ENCODE measurements at regions not wholly inside any gene's neighbourhood (a gene's known extent, or its start where the extent isn't known, plus 50 kb on each side); places are given as distances from the start of the nearest gene placed in this dataset.
"Not testable (repeated sequence)": the region's sequence is repeated elsewhere in the genome, so short reads cannot be mapped to it uniquely, and the experiment has no call there.

- no peak for DNase-seq (ENCODE audit: low read depth)
Observed at GRCh38 chr5:158200619-158201018, 341.7 kb upstream of the CLINT1 start.

- no peak for DNase-seq (ENCODE audit: low read depth)
Observed at GRCh38 chr5:158198636-158199035, 339.7 kb upstream of the CLINT1 start.

- DNase-seq (ENCODE audit: low read depth), result no peak
Observed at GRCh38 chr5:158195416-158196210, 336.7 kb upstream of the CLINT1 start.

GRCh38 chr5:158194561-158194976 lies 335.6 kb upstream of the CLINT1 start:
- no peak for DNase-seq (ENCODE audit: low read depth)

- DNase-seq (ENCODE audit: low read depth), result not testable (repeated sequence)
Observed at GRCh38 chr5:158193395-158193794, 334.4 kb upstream of the CLINT1 start.

GRCh38 chr5:158180407-158180806 lies 321.5 kb upstream of the CLINT1 start:
- DNase-seq (ENCODE audit: low read depth), result no peak

- no peak for DNase-seq (ENCODE audit: low read depth)
Observed at GRCh38 chr5:158179271-158179670, 320.3 kb upstream of the CLINT1 start.

- no peak for DNase-seq (ENCODE audit: low read depth)
Observed at GRCh38 chr5:158178535-158178934, 319.6 kb upstream of the CLINT1 start.

- no peak for DNase-seq (ENCODE audit: low read depth)
Observed at GRCh38 chr5:158177146-158177545, 318.2 kb upstream of the CLINT1 start.

- DNase-seq (ENCODE audit: low read depth), result no peak
Observed at GRCh38 chr5:158175934-158176481, 317.1 kb upstream of the CLINT1 start.

GRCh38 chr5:158174918-158175851 lies 316.2 kb upstream of the CLINT1 start:
- DNase-seq (ENCODE audit: low read depth), result peak; percentile 64

GRCh38 chr5:158174026-158174425 lies 315.1 kb upstream of the CLINT1 start:
- no peak for DNase-seq (ENCODE audit: low read depth)

GRCh38 chr5:158172005-158172404 lies 313.1 kb upstream of the CLINT1 start:
- no peak for DNase-seq (ENCODE audit: low read depth)

GRCh38 chr5:158170534-158170933 lies 311.6 kb upstream of the CLINT1 start:
- DNase-seq (ENCODE audit: low read depth), result no peak

- no peak for DNase-seq (ENCODE audit: low read depth)
Observed at GRCh38 chr5:158170060-158170459, 311.1 kb upstream of the CLINT1 start.

- no peak for DNase-seq (ENCODE audit: low read depth)
Observed at GRCh38 chr5:158166424-158166823, 307.5 kb upstream of the CLINT1 start.

- no peak for DNase-seq (ENCODE audit: low read depth)
Observed at GRCh38 chr5:158165647-158166046, 306.7 kb upstream of the CLINT1 start.

- DNase-seq (ENCODE audit: low read depth), result no peak
Observed at GRCh38 chr5:158164296-158165047, 305.5 kb upstream of the CLINT1 start.

- DNase-seq (ENCODE audit: low read depth), result no peak
Observed at GRCh38 chr5:158163451-158164295, 304.7 kb upstream of the CLINT1 start.

- DNase-seq (ENCODE audit: low read depth), result no peak
Observed at GRCh38 chr5:158162479-158163034, 303.6 kb upstream of the CLINT1 start.

GRCh38 chr5:158162026-158162425 lies 303.1 kb upstream of the CLINT1 start:
- no peak for DNase-seq (ENCODE audit: low read depth)
